ENCODE measurements at regions not wholly inside any gene's neighbourhood (a gene's known extent, or its start where the extent isn't known, plus 50 kb on each side); places are given as distances from the start of the nearest gene placed in this dataset.

DNA sequence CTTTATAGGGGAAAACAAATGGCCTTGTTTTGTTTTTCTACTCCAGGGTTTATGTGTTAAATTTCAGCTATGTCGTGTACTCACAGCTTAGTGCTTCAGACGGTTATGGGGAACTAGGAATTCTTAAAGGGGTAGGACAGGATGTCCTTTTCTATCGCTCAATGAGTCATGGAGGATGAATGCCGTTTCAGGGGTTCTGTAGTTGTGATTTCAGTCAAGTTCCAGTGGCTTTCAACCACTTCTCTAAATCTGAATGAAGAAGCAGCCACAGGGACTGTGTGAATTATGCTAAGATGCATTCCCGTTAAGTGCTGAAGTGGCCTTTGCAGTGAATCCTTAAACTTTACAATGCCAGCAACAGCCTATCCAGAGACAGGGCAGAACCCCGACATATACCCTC, 1231.7 kb upstream of the ZEB2 start:
- peak overlapping the region in 1 of 3 experiments; percentile 81; a peak in 1 of 7 replicates for H3K27ac Mint-ChIP-seq
- H3K14ac ChIP-seq (ENCODE audit: insufficient read depth, low read length): no peak overlapping the region

More for the DNA sequence above, 1231.7 kb upstream of the ZEB2 start:
- Mint-ChIP-seq H3K4me3 (no peak overlapping the region), H3K4me1 (peaks cover 15 to 17% of the 10 kb centered on the region in 2 experiments), H3K27me3 (ENCODE audit: low read depth) (no peaks in the 10 kb centered on the region), H3K9me3 (no peaks in the 10 kb centered on the region), H3K36me3 (ENCODE audit: insufficient read depth in 1 of 3, low read depth in 3 of 3) (no peaks in the 10 kb centered on the region)
- Histone ChIP-seq H3K9me3 (ENCODE audit: control insufficient read depth, low read depth, low read length) (no peaks in the 10 kb centered on the region), H2BK15ac (ENCODE audit: low read depth, low read length) (no peak overlapping the region), H2AFZ (ENCODE audit: low read length) (no peak overlapping the region), H3K4me2 (ENCODE audit: insufficient read depth, insufficient read length, low read length) (no peak overlapping the region), H4K20me1 (ENCODE audit: control insufficient read depth, insufficient read depth, insufficient read length) (no peaks in the 10 kb centered on the region), H3K27ac (ENCODE audit: insufficient read length, low read depth, low read length) (no peak overlapping the region), H3K23ac (ENCODE audit: insufficient read length, low read depth, low read length) (no peak overlapping the region), H3K4me1 (ENCODE audit: insufficient read depth, low read length) (peaks cover 5% of the 10 kb centered on the region; the same call in 1 of the 2 replicates), H4K8ac (replicated peaks; ENCODE audit: insufficient read length, low read depth, low read length) (no peak overlapping the region), H3K4ac (ENCODE audit: low read depth, low read length) (no peak overlapping the region), H3K23me2 (ENCODE audit: insufficient read length, low read depth, low read length, poor library complexity, severe bottlenecking) (no peaks in the 10 kb centered on the region), H3K79me1 (ENCODE audit: insufficient read depth, low read depth, low read length, poor library complexity, severe bottlenecking) (no peaks in the 10 kb centered on the region), H4K5ac (ENCODE audit: insufficient read length, low read depth, low read length) (no peak overlapping the region), H2BK120ac (ENCODE audit: low read depth, low read length, poor library complexity, severe bottlenecking) (no peak overlapping the region), H2AK5ac (ENCODE audit: insufficient read length, low read length) (no peak overlapping the region), H3K27me3 (ENCODE audit: insufficient read depth, low read length) (no peaks in the 10 kb centered on the region), H4K91ac (ENCODE audit: insufficient read length, low read depth, low read length) (no peak overlapping the region), H2BK5ac (ENCODE audit: insufficient read length, low read length) (no peak overlapping the region), H3K56ac (ENCODE audit: insufficient read length, low read depth, low read length) (no peak overlapping the region), H3K79me2 (ENCODE audit: insufficient read depth, low read length) (no peaks in the 10 kb centered on the region), H2BK20ac (ENCODE audit: low read depth, low read length, poor library complexity, severe bottlenecking) (no peak overlapping the region), H3T11ph (ENCODE audit: low read length) (no peak overlapping the region), H3K9ac (ENCODE audit: extremely low read depth, insufficient read length, low read length) (no peak overlapping the region), H3K18ac (ENCODE audit: insufficient read length, low read depth, low read length) (no peak overlapping the region), H2BK12ac (ENCODE audit: insufficient read length, low read depth, low read length) (no peak overlapping the region)
- WGBS (ENCODE audit: extremely low coverage, insufficient read length, low lambda C conversion rate): no CpG with 5 or more reads among the region's 6 CpGs
- no peak for DNase-seq
- TF ChIP-seq, protein P1, sequence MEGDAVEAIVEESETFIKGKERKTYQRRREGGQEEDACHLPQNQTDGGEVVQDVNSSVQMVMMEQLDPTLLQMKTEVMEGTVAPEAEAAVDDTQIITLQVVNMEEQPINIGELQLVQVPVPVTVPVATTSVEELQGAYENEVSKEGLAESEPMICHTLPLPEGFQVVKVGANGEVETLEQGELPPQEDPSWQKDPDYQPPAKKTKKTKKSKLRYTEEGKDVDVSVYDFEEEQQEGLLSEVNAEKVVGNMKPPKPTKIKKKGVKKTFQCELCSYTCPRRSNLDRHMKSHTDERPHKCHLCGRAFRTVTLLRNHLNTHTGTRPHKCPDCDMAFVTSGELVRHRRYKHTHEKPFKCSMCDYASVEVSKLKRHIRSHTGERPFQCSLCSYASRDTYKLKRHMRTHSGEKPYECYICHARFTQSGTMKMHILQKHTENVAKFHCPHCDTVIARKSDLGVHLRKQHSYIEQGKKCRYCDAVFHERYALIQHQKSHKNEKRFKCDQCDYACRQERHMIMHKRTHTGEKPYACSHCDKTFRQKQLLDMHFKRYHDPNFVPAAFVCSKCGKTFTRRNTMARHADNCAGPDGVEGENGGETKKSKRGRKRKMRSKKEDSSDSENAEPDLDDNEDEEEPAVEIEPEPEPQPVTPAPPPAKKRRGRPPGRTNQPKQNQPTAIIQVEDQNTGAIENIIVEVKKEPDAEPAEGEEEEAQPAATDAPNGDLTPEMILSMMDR (conservative IDR thresholded peaks at IDR 0.05): no peak
